ENCODE measurements at regions not wholly inside any gene's neighbourhood (a gene's known extent, or its start where the extent isn't known, plus 50 kb on each side); places are given as distances from the start of the nearest gene placed in this dataset.

- Mint-ChIP-seq H3K4me3 (no peak overlapping the region), H3K9me3 (no peaks in the 10 kb centered on the region), H3K36me3 (ENCODE audit: low read depth) (no peaks in the 10 kb centered on the region), H3K27me3 (peaks cover 6% of the 10 kb centered on the region), H3K4me1 (no peaks in the 10 kb centered on the region), H3K27ac (no peak overlapping the region)
- DNase-seq = no peak
- CTCF ChIA-PET = no interaction called here
- POLR2A ChIA-PET = no interaction called here
Observed at GRCh38 chr1:64318428-64318827, 115.0 kb downstream of the UBE2U start.

GRCh38 chr1:64320007-64320406, 116.6 kb downstream of the UBE2U start:
- Mint-ChIP-seq H3K27me3 (peaks cover 7% of the 10 kb centered on the region), H3K4me3 (no peak overlapping the region), H3K9me3 (no peaks in the 10 kb centered on the region), H3K27ac (no peak overlapping the region), H3K36me3 (ENCODE audit: low read depth) (no peaks in the 10 kb centered on the region), H3K4me1 (no peaks in the 10 kb centered on the region)
- ChIA-PET POLR2A (no interaction called here), CTCF (no interaction called here)
- no peak for DNase-seq

- Mint-ChIP-seq H3K4me3 (no peak overlapping the region), H3K4me1 (no peaks in the 10 kb centered on the region)
- CTCF ChIA-PET = no interaction called here
Observed at GRCh38 chr1:64320470-64320869, 117.0 kb downstream of the UBE2U start.

GRCh38 chr1:64320922-64321614, 117.6 kb downstream of the UBE2U start:
- H3K27ac Mint-ChIP-seq = no peak overlapping the region
- POLR2A ChIA-PET = no interaction called here
- CTCF ChIA-PET = no interaction called here
- no peaks in the 10 kb centered on the region for H3K9me3 Mint-ChIP-seq
- no peaks in the 10 kb centered on the region for H3K36me3 Mint-ChIP-seq (ENCODE audit: low read depth)
- peaks cover 7% of the 10 kb centered on the region for H3K27me3 Mint-ChIP-seq
- H3K4me3 Mint-ChIP-seq = no peak overlapping the region
- no peaks in the 10 kb centered on the region for H3K4me1 Mint-ChIP-seq
- no peak for DNase-seq

More at GRCh38 chr1:64320470-64320869, 117.0 kb downstream of the UBE2U start:
- Mint-ChIP-seq H3K27ac (no peak overlapping the region), H3K9me3 (no peaks in the 10 kb centered on the region), H3K36me3 (ENCODE audit: low read depth) (no peaks in the 10 kb centered on the region), H3K27me3 (peaks cover 7% of the 10 kb centered on the region)
- DNase-seq = no peak
- POLR2A ChIA-PET = no interaction called here

- H3K27me3 Mint-ChIP-seq = peaks cover 2% of the 10 kb centered on the region
- no peaks in the 10 kb centered on the region for H3K36me3 Mint-ChIP-seq (ENCODE audit: low read depth)
- no peaks in the 10 kb centered on the region for H3K4me1 Mint-ChIP-seq
- H3K9me3 Mint-ChIP-seq = no peaks in the 10 kb centered on the region
- no peak for DNase-seq
- no peak overlapping the region for H3K27ac Mint-ChIP-seq
- POLR2A ChIA-PET = no interaction called here
- CTCF ChIA-PET = no interaction called here
- no peak overlapping the region for H3K4me3 Mint-ChIP-seq
Observed at GRCh38 chr1:64323054-64323453, 119.6 kb downstream of the UBE2U start.

GRCh38 chr1:64323882-64324281, 120.5 kb downstream of the UBE2U start:
- no peaks in the 10 kb centered on the region for H3K36me3 Mint-ChIP-seq (ENCODE audit: low read depth)
- ChIA-PET CTCF (interaction anchor here (1.1 kb wide), 1 partner anchor 76 kb away, joined by 3 read pairs; no protein-coding TSS in a partner anchor), POLR2A (no interaction called here)
- peaks cover 2% of the 10 kb centered on the region for H3K27me3 Mint-ChIP-seq
- DNase-seq = no peak
- no peaks in the 10 kb centered on the region for H3K4me1 Mint-ChIP-seq
- no peaks in the 10 kb centered on the region for H3K9me3 Mint-ChIP-seq
- H3K27ac Mint-ChIP-seq = no peak overlapping the region
- H3K4me3 Mint-ChIP-seq = no peak overlapping the region

- Mint-ChIP-seq H3K4me3 (no peak overlapping the region), H3K27ac (no peak overlapping the region), H3K27me3 (peaks cover 2% of the 10 kb centered on the region), H3K9me3 (no peaks in the 10 kb centered on the region), H3K36me3 (ENCODE audit: low read depth) (no peaks in the 10 kb centered on the region), H3K4me1 (no peaks in the 10 kb centered on the region)
- DNase-seq = no peak
- ChIA-PET POLR2A (no interaction called here), CTCF (no interaction called here)
Observed at GRCh38 chr1:64325856-64326255, 122.4 kb downstream of the UBE2U start.

- Mint-ChIP-seq H3K36me3 (ENCODE audit: low read depth) (no peaks in the 10 kb centered on the region), H3K27ac (no peak overlapping the region), H3K27me3 (peaks cover 2% of the 10 kb centered on the region), H3K9me3 (no peaks in the 10 kb centered on the region), H3K4me3 (no peak overlapping the region), H3K4me1 (no peaks in the 10 kb centered on the region)
- ChIA-PET POLR2A (no interaction called here), CTCF (no interaction called here)
- no peak for DNase-seq
Observed at GRCh38 chr1:64327119-64327518, 123.7 kb downstream of the UBE2U start.

- H3K36me3 Mint-ChIP-seq (ENCODE audit: low read depth) = no peaks in the 10 kb centered on the region
- H3K9me3 Mint-ChIP-seq = no peaks in the 10 kb centered on the region
Observed at GRCh38 chr1:64328193-64328592, 124.8 kb downstream of the UBE2U start.

GRCh38 chr1:64330839-64331238, 127.4 kb downstream of the UBE2U start:
- Mint-ChIP-seq H3K27ac (no peak overlapping the region), H3K4me1 (no peaks in the 10 kb centered on the region), H3K36me3 (ENCODE audit: low read depth) (no peaks in the 10 kb centered on the region), H3K27me3 (peaks cover 2% of the 10 kb centered on the region), H3K4me3 (no peak overlapping the region), H3K9me3 (no peaks in the 10 kb centered on the region)
- POLR2A ChIA-PET = no interaction called here
- CTCF ChIA-PET = no interaction called here
- no peak for DNase-seq

More at GRCh38 chr1:64328193-64328592, 124.8 kb downstream of the UBE2U start:
- Mint-ChIP-seq H3K27me3 (peaks cover 4% of the 10 kb centered on the region), H3K4me1 (no peaks in the 10 kb centered on the region), H3K4me3 (no peak overlapping the region), H3K27ac (no peak overlapping the region)
- ChIA-PET POLR2A (no interaction called here), CTCF (no interaction called here)
- no peak for DNase-seq

GRCh38 chr1:64335636-64336035, 132.2 kb downstream of the UBE2U start:
- H3K27me3 Mint-ChIP-seq = peaks cover 2% of the 10 kb centered on the region
- H3K36me3 Mint-ChIP-seq (ENCODE audit: low read depth) = no peaks in the 10 kb centered on the region
- POLR2A ChIA-PET = no interaction called here
- no peak for DNase-seq
- no peak overlapping the region for H3K4me3 Mint-ChIP-seq
- H3K9me3 Mint-ChIP-seq = no peaks in the 10 kb centered on the region
- no peak overlapping the region for H3K27ac Mint-ChIP-seq
- CTCF ChIA-PET = no interaction called here
- no peaks in the 10 kb centered on the region for H3K4me1 Mint-ChIP-seq

GRCh38 chr1:64337475-64337874, 132.5 kb upstream of the CACHD1 start:
- ChIA-PET CTCF (no interaction called here), POLR2A (no interaction called here)
- H3K4me1 Mint-ChIP-seq = no peaks in the 10 kb centered on the region
- H3K27ac Mint-ChIP-seq = no peak overlapping the region
- no peaks in the 10 kb centered on the region for H3K9me3 Mint-ChIP-seq
- no peak overlapping the region for H3K4me3 Mint-ChIP-seq
- DNase-seq = no peak
- H3K27me3 Mint-ChIP-seq = peaks cover 2% of the 10 kb centered on the region
- no peaks in the 10 kb centered on the region for H3K36me3 Mint-ChIP-seq (ENCODE audit: low read depth)

GRCh38 chr1:64337926-64338325, 132.0 kb upstream of the CACHD1 start:
- DNase-seq = no peak
- Mint-ChIP-seq H3K27ac (no peak overlapping the region), H3K36me3 (ENCODE audit: low read depth) (no peaks in the 10 kb centered on the region), H3K4me3 (no peak overlapping the region), H3K9me3 (no peaks in the 10 kb centered on the region), H3K27me3 (no peaks in the 10 kb centered on the region), H3K4me1 (no peaks in the 10 kb centered on the region)
- POLR2A ChIA-PET = no interaction called here
- CTCF ChIA-PET = no interaction called here

GRCh38 chr1:64340361-64340760, 129.6 kb upstream of the CACHD1 start:
- ChIA-PET CTCF (no interaction called here), POLR2A (no interaction called here)
- DNase-seq = no peak
- H3K36me3 Mint-ChIP-seq (ENCODE audit: low read depth) = no peaks in the 10 kb centered on the region
- H3K4me1 Mint-ChIP-seq = no peaks in the 10 kb centered on the region
- no peak overlapping the region for H3K4me3 Mint-ChIP-seq
- no peaks in the 10 kb centered on the region for H3K9me3 Mint-ChIP-seq
- no peaks in the 10 kb centered on the region for H3K27me3 Mint-ChIP-seq
- no peak overlapping the region for H3K27ac Mint-ChIP-seq
